Stimulated activated CD8-positive, alpha-beta memory T cell treated with anti-CD3 and anti-CD28 coated beads, Interleukin-4, amount 100 ng/mL, for 24 hours (primary cell): ENCODE measurements at regions not wholly inside any gene's neighbourhood (a gene's known extent, or its start where the extent isn't known, plus 50 kb on each side); places are given as distances from the start of the nearest gene placed in this dataset.
"Not testable (repeated sequence)": the region's sequence is repeated elsewhere in the genome, so short reads cannot be mapped to it uniquely, and the experiment has no call there.

ENCODE experiments used
- DNase-seq: peaks from one replicate; pipeline ENCODE4 v3.0.0-alpha.2; 2020; ENCODE audit warnings: low read depth

- DNase-seq: no peak
Measured at GRCh38 chrX:84611843-84612636, 109.8 kb upstream of the HDX start.

- DNase-seq: no peak
Measured at GRCh38 chrX:84634201-84634782, 132.0 kb upstream of the HDX start.

- DNase-seq: no peak
Measured at GRCh38 chrX:84666086-84666485, 163.8 kb upstream of the HDX start.

- DNase-seq: no peak
Measured at GRCh38 chrX:84690228-84690627, 188.0 kb upstream of the HDX start.

- no peak for DNase-seq
Measured at GRCh38 chrX:84709987-84710386, 207.7 kb upstream of the HDX start.

GRCh38 chrX:84710611-84711010 is 208.4 kb upstream of the HDX start:
- no peak for DNase-seq

GRCh38 chrX:84712621-84713020 is 210.4 kb upstream of the HDX start:
- DNase-seq: no peak

- no peak for DNase-seq
Measured at GRCh38 chrX:84715315-84715714, 213.1 kb upstream of the HDX start.

- DNase-seq: no peak
Measured at GRCh38 chrX:84717343-84717742, 215.1 kb upstream of the HDX start.

GRCh38 chrX:84721416-84721815 is 219.2 kb upstream of the HDX start:
- no peak for DNase-seq

- no peak for DNase-seq
Measured at GRCh38 chrX:84724576-84724975, 222.3 kb upstream of the HDX start.

GRCh38 chrX:84729408-84729807 is 227.2 kb upstream of the HDX start:
- no peak for DNase-seq

- peak; percentile 1 for DNase-seq
Measured at GRCh38 chrX:84729809-84730208, 227.6 kb upstream of the HDX start.

- DNase-seq: no peak
Measured at GRCh38 chrX:84735025-84735424, 232.8 kb upstream of the HDX start.

- no peak for DNase-seq
Measured at GRCh38 chrX:84737471-84737871, 235.2 kb upstream of the HDX start.

GRCh38 chrX:84747516-84747915 is 245.3 kb upstream of the HDX start:
- DNase-seq: no peak

GRCh38 chrX:84748965-84749656 is 246.9 kb upstream of the HDX start:
- no peak for DNase-seq

GRCh38 chrX:84760560-84760959 is 243.1 kb upstream of the APOOL start:
- no peak for DNase-seq

GRCh38 chrX:84796321-84796720 is 207.4 kb upstream of the APOOL start:
- no peak for DNase-seq

GRCh38 chrX:84830836-84831235 is 172.8 kb upstream of the APOOL start:
- no peak for DNase-seq

GRCh38 chrX:84846541-84846940 is 157.1 kb upstream of the APOOL start:
- DNase-seq: not testable (repeated sequence)

- not testable (repeated sequence) for DNase-seq
Measured at GRCh38 chrX:84851183-84851582, 152.5 kb upstream of the APOOL start.

GRCh38 chrX:84856791-84857190 is 146.9 kb upstream of the APOOL start:
- not testable (repeated sequence) for DNase-seq
